Vagina (tissue), 2 donors: ENCODE measurements at regions not wholly inside any gene's neighbourhood (a gene's known extent, or its start where the extent isn't known, plus 50 kb on each side); places are given as distances from the start of the nearest gene placed in this dataset.

Experiments used
- POLR2A ChIP-seq, 2 donors: fragments of 450-650 bp; IDR thresholded peaks; one replicate each; pipeline ENCODE4 v1.6.1; 2017; ENCODE audit warnings: antibody characterized with exemption in 2 of 2, mild to moderate bottlenecking in 2 of 2, moderate library complexity in 2 of 2
- POLR2AphosphoS5 ChIP-seq, 2 donors: sonication (generic); formaldehyde crosslinking; IDR thresholded peaks; one replicate each; pipeline ENCODE4 v1.9.0; 2017; ENCODE audit warnings: antibody characterized with exemption in 2 of 2, mild to moderate bottlenecking in 2 of 2, low read depth in 1 of 2; ENCODE audit not compliant: insufficient read depth in 1 of 2
- TF ChIP-seq, protein P1 (sequence below), 3 experiments: fragments of 450-650 bp in 2 of 3; fragments of 200-600 bp in 1 of 3; sonication (generic) in 1 of 3; IDR thresholded peaks; one replicate each; pipeline ENCODE4 v1.5.1; 2017 to 2019; ENCODE audit warnings: antibody characterized with exemption in 3 of 3, mild to moderate bottlenecking in 2 of 3, moderate library complexity in 2 of 3

DNA sequence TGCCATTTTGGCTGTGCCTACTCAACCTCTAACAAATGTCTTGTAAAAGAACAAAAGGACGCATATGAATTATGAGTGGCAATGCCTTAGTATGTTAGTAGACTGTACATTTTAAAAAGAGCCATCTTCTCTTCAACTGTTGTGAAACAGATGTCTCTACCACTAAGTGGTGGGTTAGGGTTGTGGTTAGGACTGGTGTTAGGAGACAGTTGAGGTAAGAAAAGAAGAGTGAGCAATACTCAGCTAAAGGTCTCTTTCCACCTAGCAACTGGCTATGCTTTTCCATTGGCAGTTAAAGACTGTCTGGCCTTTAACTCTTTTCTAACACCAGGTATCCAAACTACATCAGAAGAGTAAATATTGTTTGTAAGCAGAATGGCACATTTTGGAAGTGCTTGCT lies 221.7 kb upstream of the TBC1D5 start:
- TF ChIP-seq, protein P1, sequence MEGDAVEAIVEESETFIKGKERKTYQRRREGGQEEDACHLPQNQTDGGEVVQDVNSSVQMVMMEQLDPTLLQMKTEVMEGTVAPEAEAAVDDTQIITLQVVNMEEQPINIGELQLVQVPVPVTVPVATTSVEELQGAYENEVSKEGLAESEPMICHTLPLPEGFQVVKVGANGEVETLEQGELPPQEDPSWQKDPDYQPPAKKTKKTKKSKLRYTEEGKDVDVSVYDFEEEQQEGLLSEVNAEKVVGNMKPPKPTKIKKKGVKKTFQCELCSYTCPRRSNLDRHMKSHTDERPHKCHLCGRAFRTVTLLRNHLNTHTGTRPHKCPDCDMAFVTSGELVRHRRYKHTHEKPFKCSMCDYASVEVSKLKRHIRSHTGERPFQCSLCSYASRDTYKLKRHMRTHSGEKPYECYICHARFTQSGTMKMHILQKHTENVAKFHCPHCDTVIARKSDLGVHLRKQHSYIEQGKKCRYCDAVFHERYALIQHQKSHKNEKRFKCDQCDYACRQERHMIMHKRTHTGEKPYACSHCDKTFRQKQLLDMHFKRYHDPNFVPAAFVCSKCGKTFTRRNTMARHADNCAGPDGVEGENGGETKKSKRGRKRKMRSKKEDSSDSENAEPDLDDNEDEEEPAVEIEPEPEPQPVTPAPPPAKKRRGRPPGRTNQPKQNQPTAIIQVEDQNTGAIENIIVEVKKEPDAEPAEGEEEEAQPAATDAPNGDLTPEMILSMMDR (IDR thresholded peaks at IDR 0.05): no peak
- TF ChIP-seq POLR2AphosphoS5 (IDR thresholded peaks at IDR 0.05; ENCODE audit: insufficient read depth in 1 of 2, low read depth in 1 of 2): no peak
- no peak for TF ChIP-seq POLR2A (IDR thresholded peaks at IDR 0.05)
